Neuron (in vitro differentiated cells): ENCODE measurements at regions not wholly inside any gene's neighbourhood (a gene's known extent, or its start where the extent isn't known, plus 50 kb on each side); places are given as distances from the start of the nearest gene placed in this dataset.

Source experiments
- H2AFZ ChIP-seq: one replicate; pipeline ENCODE4 v1.6.1; 2013; ENCODE audit warnings: low read depth, mild to moderate bottlenecking, inconsistent platforms, low read length, moderate library complexity
- H3K27me3 ChIP-seq: one replicate; pipeline ENCODE4 v1.6.1; 2013; ENCODE audit warnings: low read length; ENCODE audit not compliant: insufficient read depth
- H3K36me3 ChIP-seq: one replicate; pipeline ENCODE4 v1.6.1; 2013; ENCODE audit warnings: low read length; ENCODE audit not compliant: insufficient read depth
- H3K4me1 ChIP-seq: one replicate; pipeline ENCODE4 v1.6.1; 2013; ENCODE audit warnings: low read length; ENCODE audit not compliant: insufficient read depth
- H3K4me3 ChIP-seq: 2 replicates; pipeline ENCODE4 v1.5.1; 2013; ENCODE audit warnings: mild to moderate bottlenecking, low read length, moderate library complexity
- H3K9me3 ChIP-seq: one replicate; pipeline ENCODE4 v1.6.1; 2013; ENCODE audit warnings: low read length

GRCh38 chr1:193699261-193699660, 512.8 kb upstream of the B3GALT2 start:
- no peaks in the 10 kb centered on the region for H3K27me3 ChIP-seq
- no peaks in the 10 kb centered on the region for H3K36me3 ChIP-seq
- H3K9me3 ChIP-seq: no peaks in the 10 kb centered on the region
- peaks cover 43% of the 10 kb centered on the region for H3K4me1 ChIP-seq
- H2AFZ ChIP-seq: no peak overlapping the region
- H3K4me3 ChIP-seq: no peak overlapping the region

GRCh38 chr1:193697776-193698175, 511.4 kb upstream of the B3GALT2 start:
- peaks cover 32% of the 10 kb centered on the region for H3K4me1 ChIP-seq
- no peak overlapping the region for H3K4me3 ChIP-seq
- H3K36me3 ChIP-seq: no peaks in the 10 kb centered on the region

GRCh38 chr1:193697115-193697762, 510.8 kb upstream of the B3GALT2 start:
- Histone ChIP-seq H2AFZ (no peak overlapping the region), H3K36me3 (no peaks in the 10 kb centered on the region), H3K27me3 (no peaks in the 10 kb centered on the region), H3K9me3 (no peaks in the 10 kb centered on the region), H3K4me3 (no peak overlapping the region), H3K4me1 (peaks cover 27% of the 10 kb centered on the region)

More at GRCh38 chr1:193697776-193698175, 511.4 kb upstream of the B3GALT2 start:
- Histone ChIP-seq H2AFZ (no peak overlapping the region), H3K9me3 (no peaks in the 10 kb centered on the region), H3K27me3 (no peaks in the 10 kb centered on the region)

- H3K27me3 ChIP-seq: no peaks in the 10 kb centered on the region
- no peaks in the 10 kb centered on the region for H3K9me3 ChIP-seq
- H3K36me3 ChIP-seq: no peaks in the 10 kb centered on the region
- H3K4me1 ChIP-seq: peaks cover 2% of the 10 kb centered on the region
- H3K4me3 ChIP-seq: no peak overlapping the region
- no peak overlapping the region for H2AFZ ChIP-seq
Observed at GRCh38 chr1:193694741-193695140, 508.3 kb upstream of the B3GALT2 start.

- H3K9me3 ChIP-seq: no peaks in the 10 kb centered on the region
- no peaks in the 10 kb centered on the region for H3K4me1 ChIP-seq
- no peak overlapping the region for H3K4me3 ChIP-seq
- no peak overlapping the region for H2AFZ ChIP-seq
- no peaks in the 10 kb centered on the region for H3K36me3 ChIP-seq
- H3K27me3 ChIP-seq: no peaks in the 10 kb centered on the region
Observed at GRCh38 chr1:193685986-193686385, 499.6 kb upstream of the B3GALT2 start.

- H2AFZ ChIP-seq: no peak overlapping the region
- no peaks in the 10 kb centered on the region for H3K9me3 ChIP-seq
- H3K27me3 ChIP-seq: no peaks in the 10 kb centered on the region
- no peak overlapping the region for H3K4me3 ChIP-seq
- no peaks in the 10 kb centered on the region for H3K36me3 ChIP-seq
- H3K4me1 ChIP-seq: peaks cover 6% of the 10 kb centered on the region
Observed at GRCh38 chr1:193681422-193681821, 495.0 kb upstream of the B3GALT2 start.

- no peak overlapping the region for H3K4me3 ChIP-seq
- H3K27me3 ChIP-seq: no peaks in the 10 kb centered on the region
- H3K4me1 ChIP-seq: peaks cover 6% of the 10 kb centered on the region
- no peaks in the 10 kb centered on the region for H3K9me3 ChIP-seq
- H2AFZ ChIP-seq: no peak overlapping the region
- H3K36me3 ChIP-seq: no peaks in the 10 kb centered on the region
Observed at GRCh38 chr1:193680924-193681316, 494.5 kb upstream of the B3GALT2 start.

GRCh38 chr1:193680247-193680923, 494.0 kb upstream of the B3GALT2 start:
- Histone ChIP-seq H3K9me3 (no peaks in the 10 kb centered on the region), H3K36me3 (no peaks in the 10 kb centered on the region), H3K4me3 (no peak overlapping the region), H3K4me1 (peaks cover 6% of the 10 kb centered on the region), H3K27me3 (no peaks in the 10 kb centered on the region), H2AFZ (no peak overlapping the region)

GRCh38 chr1:193677874-193678273, 491.5 kb upstream of the B3GALT2 start:
- Histone ChIP-seq H3K4me3 (no peak overlapping the region), H3K4me1 (peaks cover 6% of the 10 kb centered on the region), H3K9me3 (no peaks in the 10 kb centered on the region), H3K27me3 (no peaks in the 10 kb centered on the region), H3K36me3 (no peaks in the 10 kb centered on the region), H2AFZ (peak overlapping the region; percentile 52)

GRCh38 chr1:193676996-193677549, 490.7 kb upstream of the B3GALT2 start:
- H3K9me3 ChIP-seq: no peaks in the 10 kb centered on the region
- H2AFZ ChIP-seq: no peak overlapping the region
- peaks cover 6% of the 10 kb centered on the region for H3K4me1 ChIP-seq
- no peaks in the 10 kb centered on the region for H3K36me3 ChIP-seq
- no peaks in the 10 kb centered on the region for H3K27me3 ChIP-seq
- H3K4me3 ChIP-seq: no peak overlapping the region

GRCh38 chr1:193674292-193674944, 488.0 kb upstream of the B3GALT2 start:
- no peaks in the 10 kb centered on the region for H3K9me3 ChIP-seq
- no peak overlapping the region for H3K4me3 ChIP-seq
- no peak overlapping the region for H2AFZ ChIP-seq

GRCh38 chr1:193666485-193667083, 480.2 kb upstream of the B3GALT2 start:
- no peaks in the 10 kb centered on the region for H3K36me3 ChIP-seq
- H3K4me1 ChIP-seq: no peaks in the 10 kb centered on the region
- H3K27me3 ChIP-seq: no peaks in the 10 kb centered on the region
- no peak overlapping the region for H2AFZ ChIP-seq
- H3K4me3 ChIP-seq: no peak overlapping the region
- H3K9me3 ChIP-seq: no peaks in the 10 kb centered on the region

More at GRCh38 chr1:193674292-193674944, 488.0 kb upstream of the B3GALT2 start:
- H3K36me3 ChIP-seq: no peaks in the 10 kb centered on the region
- H3K4me1 ChIP-seq: peaks cover 6% of the 10 kb centered on the region
- no peaks in the 10 kb centered on the region for H3K27me3 ChIP-seq

GRCh38 chr1:193663965-193664364, 477.6 kb upstream of the B3GALT2 start:
- no peak overlapping the region for H3K4me3 ChIP-seq
- no peak overlapping the region for H2AFZ ChIP-seq
- H3K36me3 ChIP-seq: no peaks in the 10 kb centered on the region
- no peaks in the 10 kb centered on the region for H3K9me3 ChIP-seq
- H3K4me1 ChIP-seq: no peaks in the 10 kb centered on the region
- H3K27me3 ChIP-seq: no peaks in the 10 kb centered on the region
